B cell (primary cell): ENCODE measurements at regions not wholly inside any gene's neighbourhood (a gene's known extent, or its start where the extent isn't known, plus 50 kb on each side); places are given as distances from the start of the nearest gene placed in this dataset.

ENCODE experiments used
- EZH2 ChIP-seq: IDR thresholded peaks from 2 replicates; pipeline ENCODE4 v1.6.1; 2012; ENCODE audit warnings: borderline replicate concordance, low read depth, mild to moderate bottlenecking, moderate library complexity, low read length; ENCODE audit not compliant: insufficient read depth, poor library complexity, severe bottlenecking
- TF ChIP-seq, protein P1 (sequence below): fragments of 200-600 bp; IDR thresholded peaks from one replicate; pipeline ENCODE4 v1.8.0; 2022; ENCODE audit warnings: antibody characterized with exemption, mild to moderate bottlenecking

- TF ChIP-seq, protein P1, sequence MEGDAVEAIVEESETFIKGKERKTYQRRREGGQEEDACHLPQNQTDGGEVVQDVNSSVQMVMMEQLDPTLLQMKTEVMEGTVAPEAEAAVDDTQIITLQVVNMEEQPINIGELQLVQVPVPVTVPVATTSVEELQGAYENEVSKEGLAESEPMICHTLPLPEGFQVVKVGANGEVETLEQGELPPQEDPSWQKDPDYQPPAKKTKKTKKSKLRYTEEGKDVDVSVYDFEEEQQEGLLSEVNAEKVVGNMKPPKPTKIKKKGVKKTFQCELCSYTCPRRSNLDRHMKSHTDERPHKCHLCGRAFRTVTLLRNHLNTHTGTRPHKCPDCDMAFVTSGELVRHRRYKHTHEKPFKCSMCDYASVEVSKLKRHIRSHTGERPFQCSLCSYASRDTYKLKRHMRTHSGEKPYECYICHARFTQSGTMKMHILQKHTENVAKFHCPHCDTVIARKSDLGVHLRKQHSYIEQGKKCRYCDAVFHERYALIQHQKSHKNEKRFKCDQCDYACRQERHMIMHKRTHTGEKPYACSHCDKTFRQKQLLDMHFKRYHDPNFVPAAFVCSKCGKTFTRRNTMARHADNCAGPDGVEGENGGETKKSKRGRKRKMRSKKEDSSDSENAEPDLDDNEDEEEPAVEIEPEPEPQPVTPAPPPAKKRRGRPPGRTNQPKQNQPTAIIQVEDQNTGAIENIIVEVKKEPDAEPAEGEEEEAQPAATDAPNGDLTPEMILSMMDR, result no peak
- no peak for TF ChIP-seq EZH2
Observed at GRCh38 chr1:861714-862113, 62.0 kb upstream of the SAMD11 start.
